H1 (cell line): ENCODE measurements at regions not wholly inside any gene's neighbourhood (a gene's known extent, or its start where the extent isn't known, plus 50 kb on each side); places are given as distances from the start of the nearest gene placed in this dataset.

Source experiments
- CTCF ChIA-PET: fragments of 300-600 bp; sonication (Branson Sonifier 250); formaldehyde crosslinking; loops from one replicate; lab custom pipeline; 2021; ENCODE audit not compliant: partially characterized antibody; lab: Charles Lee
- POLR2A ChIA-PET: fragments of 300-600 bp; sonication (Branson Sonifier 250); formaldehyde crosslinking; loops from one replicate; lab custom pipeline; 2021; ENCODE audit warnings: inconsistent platforms; ENCODE audit not compliant: partially characterized antibody; lab: Charles Lee
- DNase-seq, 2 experiments: peaks; one replicate each; pipeline versions ENCODE4 v3.0.0 to v3.0.0-alpha.2; 2010 to 2022; ENCODE audit warnings: low spot score in 2 of 2, low read depth in 1 of 2, mixed read lengths in 1 of 2
- FAIRE-seq: peaks from 2 replicates; lab custom pipeline; 2011; peaks lifted over from hg19 to GRCh38; lab: Jason Lieb, UNC
- H2AFZ ChIP-seq: 2 replicates; pipeline ENCODE4 v1.8.1; 2012; ENCODE audit warnings: low read length, inconsistent platforms
- H2AK5ac ChIP-seq: 2 replicates; pipeline ENCODE4 v1.6.1; 2013; ENCODE audit warnings: low read depth, low read length
- H2BK120ac ChIP-seq: replicated peaks from 2 replicates; pipeline ENCODE3; 2013; ENCODE audit warnings: low read depth, low read length, inconsistent platforms
- H2BK12ac ChIP-seq: 2 replicates; pipeline ENCODE4 v1.6.1; 2013; ENCODE audit warnings: low read depth, low read length
- H2BK15ac ChIP-seq: 2 replicates; pipeline ENCODE4 v1.6.1; 2013; ENCODE audit warnings: low read length
- H2BK20ac ChIP-seq: 2 replicates; pipeline ENCODE4 v1.6.1; 2013; ENCODE audit warnings: low read length
- H2BK5ac ChIP-seq: 2 replicates; pipeline ENCODE4 v1.6.1; 2013; ENCODE audit warnings: low read depth, low read length
- H3K14ac ChIP-seq: 2 replicates; pipeline ENCODE4 v1.6.1; 2013; ENCODE audit warnings: inconsistent platforms; ENCODE audit not compliant: insufficient read length
- H3K18ac ChIP-seq: 2 replicates; pipeline ENCODE4 v1.6.1; 2013; ENCODE audit warnings: low read length; ENCODE audit errors: extremely low read depth
- H3K23ac ChIP-seq: 2 replicates; pipeline ENCODE4 v1.6.1; 2013; ENCODE audit warnings: inconsistent platforms; ENCODE audit not compliant: insufficient read length
- H3K23me2 ChIP-seq: 2 replicates; pipeline ENCODE4 v1.6.1; 2013; ENCODE audit warnings: low read depth, low read length
- H3K27ac ChIP-seq: 2 replicates; pipeline ENCODE4 v1.6.1; 2011; ENCODE audit warnings: low read depth, low read length, inconsistent platforms
- H3K27me3 ChIP-seq, 4 experiments: replicated peaks in 1 of 4; 1 replicate in 1 of 4; 2 replicates in 3 of 4; pipeline versions ENCODE4 v1.6.1 to v1.8.1; 2011 to 2013; ENCODE audit warnings: low read length in 3 of 4, mild to moderate bottlenecking in 3 of 4, inconsistent platforms in 2 of 4, mixed read lengths in 2 of 4, moderate library complexity in 1 of 4; ENCODE audit not compliant: control insufficient read depth in 3 of 4, insufficient read depth in 3 of 4; ENCODE audit errors: extremely low read depth in 1 of 4
- H3K36me3 ChIP-seq, 4 experiments: 2 replicates each; pipeline versions ENCODE4 v1.6.1 to v1.8.1; 2011 to 2013; ENCODE audit warnings: mild to moderate bottlenecking in 4 of 4, low read length in 3 of 4, moderate library complexity in 2 of 4, control low read depth in 1 of 4, inconsistent platforms in 1 of 4; ENCODE audit not compliant: insufficient read depth in 4 of 4, control insufficient read depth in 2 of 4
- H3K4ac ChIP-seq: replicated peaks from 2 replicates; pipeline ENCODE3; 2013; ENCODE audit warnings: low read length, low read depth, mixed read lengths, inconsistent platforms; ENCODE audit not compliant: insufficient read length
- H3K4me1 ChIP-seq, 4 experiments: replicated peaks in 1 of 4; 1 replicate in 1 of 4; 2 replicates in 3 of 4; pipeline versions ENCODE4 v1.6.1 to v1.8.1; 2011 to 2013; ENCODE audit warnings: low read length in 3 of 4, inconsistent platforms in 2 of 4, mixed read lengths in 1 of 4; ENCODE audit not compliant: insufficient read depth in 4 of 4, control insufficient read depth in 3 of 4
- H3K4me2 ChIP-seq, 2 experiments: 2 replicates each; pipeline versions ENCODE4 v1.6.1 to v1.8.1; 2011 to 2013; ENCODE audit warnings: low read depth in 2 of 2, low read length in 2 of 2, control low read depth in 1 of 2, inconsistent platforms in 1 of 2, mild to moderate bottlenecking in 1 of 2; ENCODE audit not compliant: insufficient read depth in 1 of 2
- H3K4me3 ChIP-seq, 4 experiments: fragments of 200-600, 300-600 bp in 1 of 4; sonication (generic), shearing (Covaris generic), sonication (Bioruptor Twin) in 1 of 4; 2 replicates each; pipeline versions ENCODE4 v1.5.1 to v1.8.1; 2011 to 2016; ENCODE audit warnings: low read length in 4 of 4, low read depth in 3 of 4, control low read depth in 2 of 4, inconsistent platforms in 2 of 4, mild to moderate bottlenecking in 2 of 4, mixed read lengths in 1 of 4, moderate library complexity in 1 of 4; ENCODE audit not compliant: insufficient read depth in 2 of 4; ENCODE audit errors: extremely low read depth in 1 of 4
- H3K56ac ChIP-seq: replicated peaks from 2 replicates; pipeline ENCODE3; 2013; ENCODE audit warnings: low read depth, mild to moderate bottlenecking, mixed read lengths, low read length, inconsistent platforms; ENCODE audit not compliant: insufficient read length
- H3K79me1 ChIP-seq: 2 replicates; pipeline ENCODE4 v1.6.1; 2013; ENCODE audit warnings: low read depth, low read length, control low read depth
- H3K79me2 ChIP-seq, 2 experiments: 2 replicates each; pipeline versions ENCODE4 v1.6.1 to v1.8.1; 2012 to 2013; ENCODE audit warnings: low read length in 2 of 2, mild to moderate bottlenecking in 2 of 2, inconsistent platforms in 1 of 2; ENCODE audit not compliant: insufficient read depth in 2 of 2, control insufficient read depth in 1 of 2
- H3K9ac ChIP-seq, 4 experiments: replicated peaks in 1 of 4; 1 replicate in 1 of 4; 2 replicates in 3 of 4; pipeline versions ENCODE4 v1.6.1 to v1.8.1; 2011 to 2013; ENCODE audit warnings: low read depth in 3 of 4, low read length in 3 of 4, control low read depth in 2 of 4, mild to moderate bottlenecking in 2 of 4, moderate library complexity in 2 of 4, inconsistent platforms in 1 of 4; ENCODE audit errors: extremely low read depth in 1 of 4
- H3K9me3 ChIP-seq, 2 experiments: 2 replicates each; pipeline versions ENCODE4 v1.6.1 to v1.8.1; 2012 to 2013; ENCODE audit warnings: mild to moderate bottlenecking in 2 of 2, moderate library complexity in 2 of 2, control low read depth in 1 of 2, inconsistent platforms in 1 of 2, low read depth in 1 of 2, low read length in 1 of 2, mixed read lengths in 1 of 2; ENCODE audit not compliant: insufficient read depth in 2 of 2
- H4K20me1 ChIP-seq, 2 experiments: replicated peaks in 1 of 2; 2 replicates each; pipeline versions ENCODE3 to v1.8.1; 2011 to 2013; ENCODE audit warnings: inconsistent platforms in 2 of 2, low read length in 2 of 2, mild to moderate bottlenecking in 1 of 2; ENCODE audit not compliant: insufficient read depth in 2 of 2, control insufficient read depth in 1 of 2
- H4K5ac ChIP-seq: 2 replicates; pipeline ENCODE4 v1.6.1; 2013; ENCODE audit warnings: low read length, low read depth, mixed read lengths, inconsistent platforms; ENCODE audit not compliant: insufficient read length
- H4K8ac ChIP-seq: 2 replicates; pipeline ENCODE4 v1.8.0; 2013; ENCODE audit warnings: mild to moderate bottlenecking, moderate library complexity, low read length, inconsistent platforms; ENCODE audit not compliant: insufficient read depth; ENCODE audit errors: extremely low read depth
- H4K91ac ChIP-seq: replicated peaks from 2 replicates; pipeline ENCODE3; 2013; ENCODE audit warnings: low read length, mixed read lengths, inconsistent platforms; ENCODE audit not compliant: insufficient read length
- ASH2L ChIP-seq: fragments of 200-600, 300-600 bp; sonication (generic); IDR thresholded peaks from one replicate; pipeline ENCODE4 v1.7.1; 2017; ENCODE audit warnings: low read length
- BACH1 ChIP-seq: IDR thresholded peaks from 2 replicates; pipeline ENCODE4 v1.6.1; 2012; ENCODE audit warnings: low read length, improper control_type of control experiment
- BRCA1 ChIP-seq: IDR thresholded peaks from 2 replicates; pipeline ENCODE4 v1.6.1; 2012; ENCODE audit warnings: low read depth, low read length, improper control_type of control experiment
- EZH2 ChIP-seq: fragments of 200-600 bp; sonication (generic); IDR thresholded peaks from 2 replicates; pipeline ENCODE4 v1.7.1; 2012; ENCODE audit warnings: low read depth, mild to moderate bottlenecking, moderate library complexity, low read length, inconsistent platforms; ENCODE audit not compliant: severe bottlenecking
- FOSL1 ChIP-seq: IDR thresholded peaks from 2 replicates; pipeline ENCODE4 v1.6.1; 2011; ENCODE audit warnings: mild to moderate bottlenecking, low read depth, low read length, moderate library complexity; ENCODE audit not compliant: insufficient read depth
- SAP30 ChIP-seq: fragments of 300-600 bp; sonication (generic); IDR thresholded peaks from 2 replicates; pipeline ENCODE4 v1.7.1; 2012; ENCODE audit warnings: low read length, moderate library complexity, mild to moderate bottlenecking, inconsistent platforms; ENCODE audit not compliant: insufficient read depth, insufficient replicate concordance
- SRF ChIP-seq: IDR thresholded peaks from 2 replicates; pipeline ENCODE4 v1.6.1; 2011; ENCODE audit warnings: mild to moderate bottlenecking, low read depth, low read length, moderate library complexity
- SUZ12 ChIP-seq: fragments of 200-600 bp; sonication (generic); IDR thresholded peaks from 2 replicates; pipeline ENCODE4 v1.6.1; 2012; ENCODE audit warnings: mild to moderate bottlenecking, inconsistent platforms, low read length, moderate library complexity, mixed read lengths
- WGBS, 2 experiments: shearing (Covaris generic) in 1 of 2; methylation state at CpG; one replicate each; pipeline versions ENCODE4 v1.1.6 to v1.1.7; 2013 to 2015; ENCODE audit warnings: low lambda C conversion rate in 2 of 2, mixed read lengths in 2 of 2, inconsistent platforms in 1 of 2, low coverage in 1 of 2, missing lambda C conversion rate in 1 of 2; ENCODE audit not compliant: insufficient replicate concordance in 2 of 2, insufficient coverage in 1 of 2, insufficient read length in 1 of 2; ENCODE audit errors: extremely low coverage in 1 of 2, missing lambda C conversion rate in 1 of 2; 5-methylcytosine and 5-hydroxymethylcytosine counted together
- TF ChIP-seq, protein P1 (sequence below): IDR thresholded peaks from 2 replicates; pipeline ENCODE4 v1.6.1; 2011; ENCODE audit warnings: low read depth, mild to moderate bottlenecking, low read length; ENCODE audit not compliant: insufficient read depth
- TF ChIP-seq, protein P2 (sequence below), 3 experiments: IDR thresholded peaks; 1 replicate in 2 of 3; 2 replicates in 1 of 3; pipeline versions ENCODE4 v1.5.1 to v1.6.1; 2011; ENCODE audit warnings: low read length in 3 of 3, mild to moderate bottlenecking in 3 of 3, inconsistent platforms in 2 of 3, low read depth in 1 of 3, moderate library complexity in 1 of 3; ENCODE audit not compliant: insufficient read depth in 1 of 3; ENCODE audit errors: control extremely low read depth in 1 of 3

DNA sequence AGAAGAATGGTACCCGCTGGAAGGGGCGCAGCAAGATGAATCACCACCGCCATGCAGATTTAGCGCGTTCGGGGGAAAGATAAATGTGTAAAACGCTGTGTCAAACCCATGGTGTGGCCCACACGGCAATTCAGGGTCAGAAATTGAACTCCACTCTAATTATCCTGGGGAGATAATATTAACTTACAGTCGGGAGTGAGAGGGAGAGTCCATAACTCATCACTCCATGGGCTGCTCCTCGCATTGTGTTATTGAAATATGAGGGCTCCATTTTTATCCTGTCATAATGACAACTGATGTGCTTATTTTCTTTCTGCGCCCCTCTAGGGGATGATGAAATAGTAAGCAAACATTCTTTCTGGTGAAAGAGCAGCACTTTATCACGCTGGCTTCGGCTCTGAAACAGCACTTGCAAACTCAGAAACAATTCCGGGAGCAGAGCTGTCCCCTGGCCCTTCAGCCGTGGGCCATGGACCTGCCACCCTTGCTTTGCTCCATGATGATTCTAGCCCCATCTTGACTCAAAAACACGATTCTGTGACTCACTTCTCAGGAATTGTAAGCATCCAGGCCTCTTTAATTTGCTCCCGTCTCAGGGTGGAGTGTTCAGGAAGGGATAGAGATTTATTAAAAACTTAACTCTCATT lies 431.6 kb downstream of the IRX1 start:
- Histone ChIP-seq H3K14ac (no peak overlapping the region), H3K79me2 (no peaks in the 10 kb centered on the region), H3K4me3 (no peak overlapping the region), H4K91ac (no peak overlapping the region), H2AFZ (no peak overlapping the region), H3K4ac (no peak overlapping the region), H3K23ac (no peak overlapping the region), H3K23me2 (no peaks in the 10 kb centered on the region), H2BK120ac (no peak overlapping the region), H3K56ac (no peak overlapping the region), H4K20me1 (no peaks in the 10 kb centered on the region), H4K5ac (no peak overlapping the region), H2BK20ac (no peak overlapping the region), H3K27ac (no peak overlapping the region), H3K9me3 (no peaks in the 10 kb centered on the region), H3K9ac (no peak overlapping the region), H3K4me2 (no peak overlapping the region), H2BK12ac (no peak overlapping the region), H2BK5ac (no peak overlapping the region), H3K27me3 (no peaks in the 10 kb centered on the region), H2BK15ac (no peak overlapping the region), H4K8ac (no peak overlapping the region; the same call in 1 of the 2 replicates), H3K18ac (no peak overlapping the region), H3K36me3 (no peaks in the 10 kb centered on the region), H3K4me1 (no peaks in the 10 kb centered on the region), H3K79me1 (no peaks in the 10 kb centered on the region), H2AK5ac (no peak overlapping the region)
- DNase-seq: no peak
- ChIA-PET CTCF (interaction anchor here (1.1 kb wide), 1 partner anchor 11 kb away, joined by 3 read pairs; no protein-coding TSS in a partner anchor), POLR2A (no interaction called here)
- FAIRE-seq: no peak
- WGBS, 2 experiments: 90% methylated on average over 17 of the region's 17 CpGs; no CpG with 5 or more reads in 1 of the 2 experiments
- TF ChIP-seq BRCA1 (no peak), EZH2 (no peak), BACH1 (no peak), SRF (no peak), SAP30 (no peak), SUZ12 (no peak), ASH2L (no peak), FOSL1 (no peak)
- TF ChIP-seq, protein P1, sequence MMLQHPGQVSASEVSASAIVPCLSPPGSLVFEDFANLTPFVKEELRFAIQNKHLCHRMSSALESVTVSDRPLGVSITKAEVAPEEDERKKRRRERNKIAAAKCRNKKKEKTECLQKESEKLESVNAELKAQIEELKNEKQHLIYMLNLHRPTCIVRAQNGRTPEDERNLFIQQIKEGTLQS: no peak
- TF ChIP-seq, protein P2, sequence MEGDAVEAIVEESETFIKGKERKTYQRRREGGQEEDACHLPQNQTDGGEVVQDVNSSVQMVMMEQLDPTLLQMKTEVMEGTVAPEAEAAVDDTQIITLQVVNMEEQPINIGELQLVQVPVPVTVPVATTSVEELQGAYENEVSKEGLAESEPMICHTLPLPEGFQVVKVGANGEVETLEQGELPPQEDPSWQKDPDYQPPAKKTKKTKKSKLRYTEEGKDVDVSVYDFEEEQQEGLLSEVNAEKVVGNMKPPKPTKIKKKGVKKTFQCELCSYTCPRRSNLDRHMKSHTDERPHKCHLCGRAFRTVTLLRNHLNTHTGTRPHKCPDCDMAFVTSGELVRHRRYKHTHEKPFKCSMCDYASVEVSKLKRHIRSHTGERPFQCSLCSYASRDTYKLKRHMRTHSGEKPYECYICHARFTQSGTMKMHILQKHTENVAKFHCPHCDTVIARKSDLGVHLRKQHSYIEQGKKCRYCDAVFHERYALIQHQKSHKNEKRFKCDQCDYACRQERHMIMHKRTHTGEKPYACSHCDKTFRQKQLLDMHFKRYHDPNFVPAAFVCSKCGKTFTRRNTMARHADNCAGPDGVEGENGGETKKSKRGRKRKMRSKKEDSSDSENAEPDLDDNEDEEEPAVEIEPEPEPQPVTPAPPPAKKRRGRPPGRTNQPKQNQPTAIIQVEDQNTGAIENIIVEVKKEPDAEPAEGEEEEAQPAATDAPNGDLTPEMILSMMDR (IDR thresholded peaks at IDR 0.05; ENCODE audit: control extremely low read depth in 1 of 3, insufficient read depth in 1 of 3, low read depth in 1 of 3, low read length in 3 of 3): no peak
